ENCODE measurements at regions not wholly inside any gene's neighbourhood (a gene's known extent, or its start where the extent isn't known, plus 50 kb on each side); places are given as distances from the start of the nearest gene placed in this dataset.

DNA sequence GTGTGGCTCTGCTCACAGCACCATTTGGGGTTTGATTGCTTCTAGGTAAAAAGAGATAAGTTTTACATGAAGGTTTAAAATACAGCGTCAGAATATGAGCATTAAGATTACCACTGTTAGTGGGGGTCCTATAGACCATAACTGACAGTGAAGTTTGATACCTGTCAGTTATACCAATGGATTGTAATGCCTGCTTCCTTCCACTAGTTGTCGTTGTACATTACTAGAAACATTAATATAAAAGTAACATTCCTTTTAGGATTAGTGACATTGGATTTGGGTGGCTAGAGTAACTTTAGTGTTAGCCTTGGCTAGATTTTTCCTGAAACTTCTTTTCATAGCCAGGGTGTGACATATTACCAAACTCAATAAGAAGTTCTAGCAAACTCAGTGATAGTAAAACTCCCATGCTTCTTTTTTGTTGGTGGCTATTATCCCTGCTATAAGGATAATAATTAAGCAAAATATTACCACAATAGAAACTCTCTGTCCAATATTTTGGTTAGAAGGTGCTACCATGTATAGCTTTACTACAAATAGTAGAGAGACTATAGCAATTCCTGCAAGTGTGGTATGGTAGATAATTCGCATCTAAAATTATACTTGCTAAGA is 57.1 kb downstream of the FAM181B start:
- no peak for DNase-seq (ENCODE audit: low read depth)

DNA sequence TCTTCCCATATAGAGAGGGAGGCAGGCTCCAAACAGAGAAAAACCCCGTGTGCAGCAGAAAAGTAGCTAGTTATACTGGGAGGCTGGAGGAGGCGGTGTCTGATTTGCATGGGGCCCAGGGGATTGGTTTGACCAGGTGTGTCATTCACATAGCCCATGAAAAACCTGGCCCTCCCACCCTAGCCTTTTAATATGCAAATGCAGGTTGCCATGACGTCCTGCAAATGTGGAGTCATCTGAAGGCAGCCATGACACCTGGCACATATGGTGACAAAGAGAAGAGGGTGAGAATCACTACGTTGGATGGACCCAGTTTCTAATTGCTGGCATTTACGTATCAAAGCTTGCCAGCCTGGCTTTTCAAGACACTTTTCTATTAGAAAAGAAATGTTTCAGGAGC is 57.8 kb downstream of the FAM181B start:
- DNase-seq (ENCODE audit: low read depth) = no peak

DNA sequence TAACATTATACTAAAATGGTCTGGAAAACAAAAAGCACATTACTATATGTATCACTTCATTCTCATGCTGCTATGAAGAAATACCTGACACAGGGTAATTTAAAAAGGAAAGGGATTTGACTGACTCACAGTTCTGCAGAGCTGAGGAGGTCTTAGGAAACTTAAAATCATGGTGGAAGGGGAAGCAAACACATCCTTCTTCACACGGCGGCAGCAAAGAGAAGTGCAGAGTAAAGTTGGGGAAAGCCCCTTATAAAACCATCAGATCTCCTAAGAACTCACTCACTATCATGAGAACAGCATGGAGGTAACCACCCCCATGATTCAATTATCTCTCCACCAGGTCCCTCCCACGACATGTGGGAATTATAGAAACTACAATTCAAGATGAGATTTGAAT is 60.0 kb downstream of the FAM181B start:
- no peak for DNase-seq (ENCODE audit: low read depth)

DNA sequence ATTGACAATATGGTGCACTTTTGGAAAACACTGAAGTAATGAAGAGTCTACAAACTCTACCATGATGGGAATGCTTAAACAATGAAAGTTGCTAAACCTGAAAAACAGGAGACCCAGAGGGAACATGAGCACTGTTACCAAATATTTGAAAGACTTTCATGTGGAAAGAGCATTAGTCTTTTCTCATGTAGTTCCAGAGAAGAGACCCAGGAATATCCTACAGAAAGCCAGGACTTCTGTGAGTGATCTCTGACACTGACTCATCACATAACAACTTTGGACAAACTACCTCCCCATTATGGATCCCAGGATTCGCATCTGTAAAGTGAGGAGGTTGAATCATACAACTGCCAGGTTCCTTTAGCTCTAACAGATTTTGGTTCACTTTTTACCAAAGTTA is 62.2 kb downstream of the FAM181B start:
- DNase-seq (ENCODE audit: low read depth) = no peak

DNA sequence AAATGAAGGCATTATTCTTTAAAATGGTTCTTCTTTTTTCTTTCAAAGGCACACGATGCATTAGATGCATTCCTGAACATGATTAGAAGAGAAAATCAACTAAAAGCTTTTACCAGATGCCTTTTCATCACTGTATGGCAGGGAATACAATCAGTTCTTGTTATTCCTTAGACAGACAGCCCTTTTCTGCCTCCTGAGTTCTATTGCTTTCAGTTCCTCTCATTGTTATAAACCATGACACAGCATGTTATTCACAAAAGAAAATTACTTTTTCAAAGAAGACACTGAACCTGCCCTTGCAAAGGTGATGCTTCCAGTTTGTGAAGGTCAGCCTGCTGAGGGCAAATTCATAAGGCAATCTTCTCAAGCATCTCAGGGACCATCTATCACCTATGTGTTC is 70.1 kb downstream of the FAM181B start:
- DNase-seq (ENCODE audit: low read depth) = no peak

DNA sequence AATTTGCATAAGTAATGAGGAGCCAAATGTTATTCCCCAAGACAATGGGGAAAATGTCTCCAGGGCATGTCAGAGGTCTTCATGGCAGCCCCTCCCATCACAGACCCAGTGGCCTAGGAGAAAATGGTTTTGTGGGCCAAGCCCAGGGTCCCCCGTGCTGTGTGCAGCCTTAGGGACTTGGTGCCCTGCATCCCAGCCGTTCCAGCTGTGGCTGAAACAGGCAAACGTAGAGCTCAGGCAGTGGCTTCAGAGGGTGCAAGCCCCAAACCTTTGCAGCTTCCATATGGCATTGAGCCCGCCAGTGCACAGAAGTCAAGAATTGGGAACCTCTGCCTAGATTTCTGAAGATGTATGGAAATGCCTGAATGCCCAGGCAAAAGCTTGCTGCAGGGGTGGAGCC is 79.9 kb downstream of the FAM181B start:
- DNase-seq (ENCODE audit: low read depth) = no peak

DNA sequence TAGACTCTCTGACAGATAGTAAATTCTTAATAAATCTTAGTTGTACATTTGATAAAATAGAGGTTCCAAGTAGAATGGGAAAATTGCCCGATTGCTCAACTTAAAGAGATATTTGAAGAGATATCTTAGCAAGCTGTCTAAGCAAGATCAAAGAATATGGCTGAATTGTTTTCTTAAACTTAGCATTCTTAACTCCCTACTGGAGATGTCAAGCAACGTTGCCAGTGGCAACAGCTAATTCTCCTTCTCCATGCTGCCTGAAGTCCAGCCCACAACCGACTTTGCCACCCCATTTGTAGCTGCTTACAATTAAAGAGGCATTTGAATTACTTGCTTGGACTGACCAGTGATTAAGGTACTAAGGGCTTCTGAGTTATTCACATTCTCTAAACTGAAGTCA is 94.4 kb downstream of the FAM181B start:
- no peak for DNase-seq (ENCODE audit: low read depth)

DNA sequence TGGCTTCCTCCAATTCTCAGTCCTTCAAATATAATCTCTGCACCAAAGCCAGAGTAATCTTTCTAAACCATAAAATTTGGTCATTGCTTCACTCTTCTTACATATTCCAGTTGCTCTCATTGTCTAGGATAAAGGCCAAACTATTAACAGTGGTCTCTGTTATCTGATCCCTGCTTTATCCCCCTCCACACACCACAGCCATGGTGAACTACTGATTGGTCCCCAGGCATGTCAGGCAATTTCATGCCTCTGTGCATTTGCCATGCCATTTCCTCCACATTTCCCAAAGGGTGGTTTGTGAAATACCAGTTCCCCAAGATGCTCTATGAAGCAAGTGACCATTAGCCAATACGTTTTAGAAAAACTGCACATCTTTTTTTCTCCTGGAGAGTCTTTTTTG is 97.0 kb downstream of the FAM181B start:
- DNase-seq (ENCODE audit: low read depth) = no peak

DNA sequence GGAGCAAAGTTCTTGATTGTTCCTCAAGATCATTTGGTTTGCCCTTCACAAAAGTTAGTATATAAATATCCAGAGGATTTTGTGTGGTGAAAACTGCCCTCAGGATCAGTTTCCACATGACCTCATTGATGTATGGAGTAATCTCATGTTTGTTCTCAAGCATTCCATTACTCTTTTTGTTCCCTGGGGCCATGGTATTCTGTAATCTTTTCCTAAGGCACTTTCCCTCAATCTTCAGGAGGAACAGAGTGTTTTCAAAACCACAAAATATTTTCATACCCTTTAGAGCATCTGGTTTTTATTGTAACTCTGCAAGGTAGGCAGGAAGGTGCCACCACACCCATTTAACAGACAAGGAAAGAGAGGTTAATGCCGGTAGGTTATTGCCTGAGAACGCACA is 99.6 kb downstream of the FAM181B start:
- no peak for DNase-seq (ENCODE audit: low read depth)

DNA sequence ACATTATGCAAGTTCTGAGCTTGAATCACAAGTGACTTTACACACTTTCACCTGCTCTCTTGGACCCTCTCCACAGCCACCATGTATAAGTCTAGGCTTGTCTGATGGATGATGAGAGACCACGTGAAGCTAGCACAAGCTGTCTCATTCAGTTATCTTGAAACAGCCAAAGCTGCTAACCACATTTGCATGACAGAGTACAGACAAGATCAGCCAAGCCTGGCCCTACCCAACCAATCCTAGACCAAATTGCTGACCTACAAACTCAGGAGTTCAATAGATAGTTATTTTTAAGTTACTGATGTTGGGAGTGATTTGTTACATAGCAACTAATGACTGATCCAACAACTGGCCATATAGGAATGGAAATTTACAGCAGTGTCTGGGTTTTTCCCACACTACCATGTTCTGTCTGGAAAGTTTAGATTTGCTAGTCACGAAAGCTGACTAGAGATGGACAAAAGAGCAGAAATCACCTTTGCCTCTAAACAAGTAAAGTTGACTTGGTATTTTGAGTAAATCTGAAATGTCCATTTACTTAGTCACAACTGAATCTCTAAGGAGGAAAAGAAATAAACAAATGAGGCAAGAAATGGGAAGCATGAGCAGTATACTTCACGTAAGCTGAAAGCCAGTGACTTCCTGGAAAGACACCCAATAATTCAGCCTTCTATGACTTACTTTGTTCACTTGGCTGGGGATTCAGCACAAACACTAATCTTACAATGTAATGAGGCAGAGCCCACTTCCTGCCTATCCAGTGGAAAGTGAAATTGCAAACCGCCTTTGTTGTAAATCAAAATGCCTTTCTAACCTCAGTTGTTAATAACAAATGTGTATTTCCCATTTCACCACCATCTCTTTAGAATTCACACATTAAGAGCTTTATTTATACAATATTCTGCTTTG is 101.7 kb downstream of the FAM181B start:
- no peak for DNase-seq (ENCODE audit: low read depth)

DNA sequence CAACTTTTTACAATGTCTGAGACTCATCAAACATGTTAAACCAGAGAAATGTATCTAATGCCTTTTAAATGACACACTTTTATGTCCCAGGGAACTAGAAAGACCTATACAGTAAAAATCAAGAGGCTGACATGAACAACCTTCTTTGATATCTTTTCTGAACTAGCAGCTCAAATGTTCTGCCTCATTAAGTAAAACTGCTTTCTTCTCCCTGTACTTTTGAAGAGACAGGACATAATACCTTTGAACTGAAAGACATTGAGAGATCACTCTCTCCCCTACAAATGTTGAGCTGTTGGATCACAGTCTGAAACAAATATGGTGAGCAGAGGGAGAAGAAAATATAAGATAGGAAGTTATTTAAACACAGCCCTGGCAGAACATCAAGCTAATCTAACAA is 123.0 kb downstream of the FAM181B start:
- DNase-seq (ENCODE audit: low read depth) = no peak

DNA sequence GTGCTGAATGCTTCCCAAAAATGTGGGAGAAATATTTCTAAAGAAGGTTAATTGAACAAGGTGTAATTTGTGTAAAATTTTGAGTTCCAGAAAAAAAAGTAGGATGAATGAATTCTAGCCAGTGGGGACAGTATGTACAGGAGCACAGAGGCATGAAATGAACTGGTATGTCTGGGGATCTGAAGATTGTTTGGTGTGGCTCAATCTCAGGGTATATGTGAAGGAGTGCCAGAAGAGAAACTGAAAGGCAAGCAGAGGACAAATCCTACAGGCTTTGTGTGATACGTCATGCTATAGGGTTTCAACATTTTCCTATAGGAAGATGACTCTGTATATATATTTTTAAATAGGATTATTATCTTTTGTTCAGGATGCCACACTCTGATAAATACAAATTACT is 126.9 kb downstream of the FAM181B start:
- DNase-seq (ENCODE audit: low read depth) = no peak

DNA sequence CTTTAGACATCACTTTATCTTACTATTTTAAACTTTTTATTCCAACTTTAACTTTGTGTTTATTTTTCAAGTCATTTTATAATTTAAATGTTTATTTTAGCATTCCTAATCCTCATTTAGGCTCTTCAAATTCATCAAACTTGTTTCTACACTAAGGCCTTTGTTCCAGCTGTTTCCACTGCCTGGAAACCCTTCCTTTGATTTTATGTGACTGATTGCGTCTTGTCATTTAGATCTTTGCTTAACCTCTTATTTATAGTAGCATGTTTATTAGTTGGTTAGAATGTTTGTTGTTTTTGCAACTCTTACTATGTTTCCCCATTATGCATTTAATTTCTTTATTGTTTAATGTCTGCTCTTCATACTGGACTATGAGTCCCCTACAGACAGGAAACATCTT is 132.0 kb downstream of the FAM181B start:
- no peak for DNase-seq (ENCODE audit: low read depth)

DNA sequence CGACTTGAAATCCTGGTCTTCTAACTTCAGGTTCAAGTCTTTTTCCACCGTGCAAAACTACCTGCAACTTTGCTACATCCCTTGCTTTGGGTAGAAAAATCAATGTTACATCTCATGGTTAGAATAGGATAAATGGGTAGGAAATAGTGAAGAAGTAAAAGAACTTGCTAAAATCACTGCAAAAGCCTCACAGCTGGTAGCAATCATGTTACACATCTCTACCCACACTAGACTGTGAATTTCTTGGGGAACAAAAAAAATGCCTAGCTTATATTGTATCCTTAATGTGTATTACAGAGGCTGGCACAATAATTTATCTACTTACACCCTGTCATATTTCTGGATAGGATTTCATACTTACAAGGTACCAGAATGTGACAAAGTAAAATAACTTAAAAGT is 133.8 kb downstream of the FAM181B start:
- DNase-seq (ENCODE audit: low read depth) = no peak

DNA sequence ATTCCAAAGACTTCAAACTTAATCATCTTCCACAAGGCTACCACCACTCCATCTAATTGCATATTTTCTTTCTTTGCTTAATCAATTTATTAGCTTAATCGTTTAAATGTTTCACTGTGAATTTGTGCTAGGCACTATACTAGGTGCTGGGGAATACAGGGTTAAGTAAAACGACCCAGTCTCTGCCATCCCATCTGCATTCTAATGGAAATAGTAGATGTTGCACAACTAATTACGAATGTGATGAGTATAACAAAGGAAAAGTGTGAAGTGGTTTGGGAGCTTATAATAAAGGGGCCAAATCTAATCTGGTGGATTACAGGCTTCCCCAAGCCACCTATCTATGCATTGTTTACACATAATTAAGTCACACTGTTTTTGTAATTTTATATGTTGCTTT is 147.1 kb downstream of the FAM181B start:
- DNase-seq (ENCODE audit: low read depth) = no peak

DNA sequence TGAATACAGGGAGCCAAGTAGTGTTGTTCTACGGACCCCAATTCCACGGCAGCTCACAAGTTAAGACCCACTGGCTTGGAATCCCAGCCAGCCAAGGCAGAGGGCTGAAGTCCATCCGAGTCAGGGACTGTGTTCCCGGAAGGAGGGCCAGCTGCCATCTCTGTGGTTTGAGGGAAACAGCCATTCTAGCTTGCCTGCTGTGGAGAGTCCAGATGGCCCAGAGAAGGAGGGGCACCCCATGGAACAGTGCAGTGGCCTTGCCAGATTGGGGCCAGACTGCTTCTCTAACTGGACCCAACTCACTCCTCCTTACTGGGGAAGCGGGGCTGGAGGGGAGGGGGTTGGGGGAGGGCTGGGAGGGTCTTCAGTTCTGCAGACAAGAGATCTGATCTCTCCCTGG is 156.4 kb downstream of the FAM181B start:
- no peak for DNase-seq (ENCODE audit: low read depth)

DNA sequence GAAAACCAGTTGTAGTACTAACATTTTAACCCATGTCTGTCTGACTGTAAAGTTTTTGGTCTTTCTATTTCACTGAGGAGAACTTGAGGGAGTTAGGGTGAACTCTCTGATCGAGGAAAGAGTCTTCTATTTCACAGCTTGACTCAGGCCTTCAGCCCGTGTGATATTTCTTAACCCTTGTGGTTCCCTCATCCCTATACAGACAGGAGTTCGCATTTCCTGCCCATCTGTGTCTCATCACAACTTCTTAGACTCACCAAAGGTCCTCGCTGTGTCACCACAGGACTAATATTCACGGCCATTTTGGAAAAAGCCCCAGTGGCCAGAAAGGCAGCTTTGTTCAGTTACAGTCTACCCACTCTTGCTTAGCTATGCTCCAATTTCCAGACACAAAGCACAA is 172.8 kb downstream of the FAM181B start:
- DNase-seq (ENCODE audit: low read depth) = no peak

DNA sequence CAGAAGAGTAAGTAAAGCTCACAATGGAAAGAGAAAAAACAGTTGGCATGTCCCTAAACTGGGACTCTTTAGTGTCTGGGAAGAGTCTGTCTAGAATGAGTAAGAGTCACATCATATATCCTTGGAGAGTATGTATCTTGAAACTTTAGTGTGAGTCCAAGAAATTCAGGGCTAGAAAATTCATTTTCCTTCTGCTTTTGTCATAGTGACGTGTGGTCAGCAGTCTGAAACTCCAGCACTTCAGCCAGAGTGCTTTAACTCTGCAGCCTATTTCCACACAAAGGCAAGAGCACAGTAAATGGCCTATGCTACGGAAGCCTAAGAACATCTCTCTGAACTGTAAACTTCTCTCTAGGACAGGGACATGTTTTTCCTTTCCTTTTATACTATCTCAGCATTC is 174.1 kb downstream of the FAM181B start:
- DNase-seq (ENCODE audit: low read depth) = no peak

DNA sequence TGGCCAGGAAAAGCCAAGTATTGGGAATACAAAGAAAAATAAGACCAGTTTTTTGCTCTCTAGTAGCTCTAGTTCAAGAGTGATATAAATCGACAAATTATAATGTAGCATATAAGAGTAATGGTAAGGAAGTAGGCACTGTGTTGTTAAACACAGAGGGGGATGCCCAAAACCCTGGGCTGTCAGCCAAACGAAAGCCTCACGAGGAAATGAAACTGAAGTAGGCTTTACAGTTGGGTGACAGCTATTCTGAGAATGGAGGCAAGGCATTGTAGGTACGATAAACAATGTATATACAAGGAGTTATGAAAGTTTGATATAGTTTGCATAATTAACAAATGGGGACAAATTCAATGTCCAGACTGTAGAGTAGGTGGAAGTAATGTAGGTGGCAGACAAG is 176.4 kb downstream of the FAM181B start:
- DNase-seq (ENCODE audit: low read depth) = no peak

DNA sequence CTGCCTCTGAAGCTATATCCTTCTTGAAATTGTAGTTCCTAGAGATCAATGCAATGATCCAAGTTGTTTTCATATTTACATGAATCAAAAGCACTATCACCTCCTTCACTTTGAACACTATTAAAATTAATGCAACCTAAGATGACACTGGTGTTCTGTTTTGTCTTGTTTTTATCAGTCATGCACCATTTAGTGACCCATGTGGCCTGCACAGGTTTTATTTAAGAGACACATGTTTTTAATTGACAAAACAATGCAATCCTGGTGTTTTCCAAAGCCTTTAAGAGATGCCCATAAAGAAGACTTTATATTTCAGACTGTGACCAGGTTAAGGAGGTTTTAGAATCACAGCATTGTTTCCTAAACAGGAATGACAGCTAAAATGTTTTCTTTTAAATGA is 177.5 kb downstream of the FAM181B start:
- DNase-seq (ENCODE audit: low read depth) = no peak

DNA sequence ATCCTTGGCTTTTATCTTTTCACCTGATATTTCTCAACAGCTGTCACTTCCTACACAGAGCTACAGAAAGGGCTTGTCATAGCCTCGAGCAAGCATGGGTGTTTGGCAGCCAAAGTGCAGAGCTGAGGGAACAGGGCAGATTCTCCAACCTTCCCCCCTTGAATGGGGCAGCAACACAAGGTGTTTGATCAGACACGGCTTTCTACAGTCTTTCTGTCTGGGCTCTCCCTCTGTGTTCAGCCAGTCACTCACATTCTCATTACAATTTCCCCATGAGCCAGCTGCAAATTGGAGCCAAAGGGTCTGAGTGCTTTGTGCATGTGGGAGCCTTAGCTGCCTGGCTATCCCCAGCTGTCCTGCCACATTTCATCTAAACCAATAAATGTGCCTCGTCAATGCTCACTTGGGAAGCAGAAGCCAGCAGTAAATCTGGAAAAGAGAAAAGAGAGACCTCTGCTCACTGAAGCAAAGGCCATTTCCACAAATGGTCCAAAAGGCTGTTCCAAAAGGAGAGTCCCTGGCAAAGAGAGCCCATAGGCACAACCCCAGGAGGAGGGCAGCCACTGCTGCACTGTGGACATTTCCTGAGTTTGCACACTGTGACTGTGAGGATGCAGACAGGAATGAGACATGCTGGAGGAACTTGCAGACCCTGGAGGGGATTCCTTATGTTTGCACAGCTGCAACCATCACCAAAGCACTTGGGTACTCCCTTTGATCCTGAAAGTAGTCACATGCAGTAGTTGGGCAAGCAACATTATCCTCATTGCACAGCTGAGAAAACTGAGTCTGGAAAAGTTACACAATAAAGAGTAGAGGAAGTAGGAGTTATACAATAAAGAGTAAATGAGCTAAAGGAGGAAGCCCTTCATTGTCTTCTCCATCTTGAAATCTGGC is 186.8 kb downstream of the FAM181B start:
- no peak for DNase-seq (ENCODE audit: low read depth)

DNA sequence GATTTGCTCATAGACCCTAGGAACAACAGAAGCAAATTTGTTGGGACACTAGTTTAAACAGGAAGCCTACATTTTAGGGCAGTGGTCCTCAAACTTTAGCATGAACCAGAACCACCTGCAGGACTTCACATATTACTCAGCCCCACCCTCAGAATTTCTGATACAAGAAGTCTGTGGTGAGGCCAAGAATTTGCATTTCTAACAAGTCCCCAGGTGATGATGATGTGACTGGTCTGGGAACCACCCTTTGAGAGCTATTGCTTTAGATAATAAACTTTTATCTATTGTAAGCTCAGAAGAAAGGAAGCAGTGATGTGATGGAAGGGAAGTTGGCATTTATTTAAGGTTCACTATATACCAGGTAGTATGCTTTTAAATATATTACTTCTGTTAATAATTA is 194.0 kb downstream of the FAM181B start:
- no peak for DNase-seq (ENCODE audit: low read depth)

DNA sequence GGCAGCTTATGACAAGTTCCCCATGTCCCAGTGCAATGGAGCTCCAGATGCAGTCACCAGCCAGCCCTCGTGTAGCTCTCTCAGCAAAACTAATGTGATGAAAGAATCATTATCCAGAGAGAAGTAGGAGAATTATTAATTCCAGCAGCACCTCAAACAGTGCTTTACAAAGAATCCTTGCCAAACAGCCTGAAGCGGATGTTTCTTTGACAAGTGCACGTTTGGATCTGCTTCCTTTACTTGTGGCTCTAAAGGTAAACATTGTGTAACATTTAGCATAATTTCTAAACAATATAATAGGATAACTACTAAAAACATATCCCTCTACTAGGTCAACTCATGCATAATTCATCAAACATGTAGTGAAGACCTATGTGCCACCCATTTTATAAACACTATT is 197.0 kb downstream of the FAM181B start:
- no peak for DNase-seq (ENCODE audit: low read depth)
